GM19467 (cell line): ENCODE measurements at regions not wholly inside any gene's neighbourhood (a gene's known extent, or its start where the extent isn't known, plus 50 kb on each side); places are given as distances from the start of the nearest gene placed in this dataset.
"Not testable (repeated sequence)": the region's sequence is repeated elsewhere in the genome, so short reads cannot be mapped to it uniquely, and the experiment has no call there.

Source experiments
- ATAC-seq: cut with Tn5 transposase; IDR thresholded peaks from one replicate; pipeline ENCODE4 v1.9.1; 2021; ENCODE audit warnings: mild to moderate bottlenecking, moderate library complexity; ENCODE audit not compliant: unreplicated experiment

GRCh38 chr6:156691018-156691417 is 86.2 kb upstream of the ARID1B start:
- ATAC-seq, result peak; percentile 42

- ATAC-seq, result no peak
Measured at GRCh38 chr6:156689656-156690055, 87.5 kb upstream of the ARID1B start.

- no peak for ATAC-seq
Measured at GRCh38 chr6:156688620-156688971, 88.6 kb upstream of the ARID1B start.

GRCh38 chr6:156687789-156688619 is 89.2 kb upstream of the ARID1B start:
- ATAC-seq, result no peak

GRCh38 chr6:156686995-156687788 is 90.0 kb upstream of the ARID1B start:
- ATAC-seq, result peak; percentile 59

- ATAC-seq, result no peak
Measured at GRCh38 chr6:156686301-156686994, 90.7 kb upstream of the ARID1B start.

GRCh38 chr6:156685823-156686222 is 91.4 kb upstream of the ARID1B start:
- no peak for ATAC-seq

GRCh38 chr6:156683821-156684220 is 93.4 kb upstream of the ARID1B start:
- no peak for ATAC-seq

GRCh38 chr6:156676721-156677120 is 100.5 kb upstream of the ARID1B start:
- no peak for ATAC-seq

GRCh38 chr6:156674197-156674596 is 103.0 kb upstream of the ARID1B start:
- ATAC-seq, result no peak

- not testable (repeated sequence) for ATAC-seq
Measured at GRCh38 chr6:156670097-156670496, 107.1 kb upstream of the ARID1B start.

- ATAC-seq, result no peak
Measured at GRCh38 chr6:156662025-156662445, 115.1 kb upstream of the ARID1B start.

GRCh38 chr6:156660389-156660788 is 116.8 kb upstream of the ARID1B start:
- no peak for ATAC-seq

GRCh38 chr6:156659822-156660198 is 117.4 kb upstream of the ARID1B start:
- no peak for ATAC-seq

GRCh38 chr6:156658966-156659821 is 118.0 kb upstream of the ARID1B start:
- no peak for ATAC-seq

GRCh38 chr6:156658186-156658965 is 118.8 kb upstream of the ARID1B start:
- no peak for ATAC-seq

- no peak for ATAC-seq
Measured at GRCh38 chr6:156657296-156657695, 119.9 kb upstream of the ARID1B start.

- ATAC-seq, result no peak
Measured at GRCh38 chr6:156654919-156655918, 122.0 kb upstream of the ARID1B start.
